IMR-90 (cell line): ENCODE measurements at regions not wholly inside any gene's neighbourhood (a gene's known extent, or its start where the extent isn't known, plus 50 kb on each side); places are given as distances from the start of the nearest gene placed in this dataset.

Experiments
- ATAC-seq: fragments of 200-7000 bp; cut with Tn5 transposase; 2 replicates; pipeline ENCODE4 v1.9.1; 2020; ENCODE audit warnings: low read depth, mild to moderate bottlenecking, moderate library complexity
- BruUV-seq: library from RNA; stranded (reverse); fragments of 400-500 nt; replicated peaks from 2 replicates; lab custom pipeline; 2021; lab: Mats Ljungman, UMichigan
- CTCF ChIA-PET: fragments of 300-600 bp; formaldehyde crosslinking; extraction: SDS; loops from one replicate; lab custom pipeline; 2021; ENCODE audit warnings: antibody characterized with exemption; lab: Yijun Ruan, JAX
- POLR2A ChIA-PET: fragments of 300-600 bp; sonication (Branson Sonifier 250); formaldehyde crosslinking; loops from one replicate; lab custom pipeline; 2022; ENCODE audit warnings: antibody characterized with exemption; ENCODE audit not compliant: unreplicated experiment; lab: Charles Lee
- DNase-seq: peaks from one replicate; pipeline ENCODE4 v3.0.0; 2013
- H2AFZ ChIP-seq: replicated peaks from 2 replicates; pipeline ENCODE3; 2013; ENCODE audit warnings: low read length, mild to moderate bottlenecking; ENCODE audit not compliant: poor library complexity
- H2AK5ac ChIP-seq: 2 replicates; pipeline ENCODE4 v1.6.1; 2013; ENCODE audit warnings: low read depth, low read length, inconsistent platforms
- H2AK9ac ChIP-seq: replicated peaks from 2 replicates; pipeline ENCODE3; 2013; ENCODE audit warnings: mild to moderate bottlenecking, low read depth, low read length, moderate library complexity; ENCODE audit not compliant: poor library complexity
- H2BK120ac ChIP-seq: 2 replicates; pipeline ENCODE4 v1.6.1; 2013; ENCODE audit warnings: low read depth, low read length, inconsistent platforms
- H2BK15ac ChIP-seq: 3 replicates; pipeline ENCODE4 v1.6.1; 2013; ENCODE audit warnings: low read depth, low read length, inconsistent platforms
- H2BK20ac ChIP-seq: 2 replicates; pipeline ENCODE4 v1.6.1; 2013; ENCODE audit warnings: low read depth, mild to moderate bottlenecking, inconsistent platforms, low read length, moderate library complexity
- H2BK5ac ChIP-seq: 2 replicates; pipeline ENCODE4 v1.6.1; 2013; ENCODE audit warnings: mild to moderate bottlenecking, low read depth, low read length, inconsistent platforms; ENCODE audit not compliant: poor library complexity, severe bottlenecking
- H3K14ac ChIP-seq: replicated peaks from 2 replicates; pipeline ENCODE4 v1.6.1; 2013; ENCODE audit warnings: low read depth, low read length, inconsistent platforms
- H3K18ac ChIP-seq: 2 replicates; pipeline ENCODE4 v1.6.1; 2013; ENCODE audit warnings: low read depth, low read length, control low read depth
- H3K23ac ChIP-seq: 2 replicates; pipeline ENCODE4 v1.6.1; 2013; ENCODE audit warnings: low read depth, low read length, inconsistent platforms
- H3K27ac ChIP-seq: 2 replicates; pipeline ENCODE4 v1.5.1; 2013; ENCODE audit warnings: mild to moderate bottlenecking, control low read depth, low read length; ENCODE audit not compliant: insufficient read depth
- H3K27me3 ChIP-seq: 2 replicates; pipeline ENCODE4 v1.6.1; 2013; ENCODE audit warnings: low read length; ENCODE audit not compliant: control insufficient read depth, insufficient read depth
- H3K36me3 ChIP-seq: 2 replicates; pipeline ENCODE4 v1.6.1; 2013; ENCODE audit warnings: low read length, mixed read lengths; ENCODE audit not compliant: control insufficient read depth, insufficient read depth
- H3K4ac ChIP-seq: 2 replicates; pipeline ENCODE4 v1.6.1; 2013; ENCODE audit warnings: low read depth, low read length, inconsistent platforms
- H3K4me1 ChIP-seq: 2 replicates; pipeline ENCODE4 v1.6.1; 2013; ENCODE audit warnings: low read length, mixed read lengths; ENCODE audit not compliant: control insufficient read depth, insufficient read depth
- H3K4me2 ChIP-seq: 2 replicates; pipeline ENCODE4 v1.6.1; 2013; ENCODE audit warnings: low read depth, mild to moderate bottlenecking, control low read depth, low read length, moderate library complexity
- H3K4me3 ChIP-seq: 2 replicates; pipeline ENCODE4 v1.5.1; 2013; ENCODE audit warnings: low read depth, mild to moderate bottlenecking, control low read depth, low read length, moderate library complexity; ENCODE audit not compliant: insufficient read depth
- H3K56ac ChIP-seq: 2 replicates; pipeline ENCODE4 v1.6.1; 2013; ENCODE audit warnings: low read length, inconsistent platforms; ENCODE audit not compliant: insufficient read depth; ENCODE audit errors: extremely low read depth
- H3K79me1 ChIP-seq, 2 experiments: 2 replicates each; pipeline ENCODE4 v1.6.1; 2013; ENCODE audit warnings: low read length in 2 of 2, inconsistent platforms in 1 of 2, low read depth in 1 of 2
- H3K9ac ChIP-seq: 2 replicates; pipeline ENCODE4 v1.6.1; 2013; ENCODE audit warnings: low read depth, low read length, control low read depth
- H3K9me1 ChIP-seq: 2 replicates; pipeline ENCODE4 v1.6.1; 2013; ENCODE audit warnings: low read length, inconsistent platforms; ENCODE audit not compliant: insufficient read depth
- H3K9me3 ChIP-seq: 2 replicates; pipeline ENCODE4 v1.6.1; 2013; ENCODE audit warnings: low read length; ENCODE audit not compliant: control insufficient read depth, insufficient read depth
- H4K20me1 ChIP-seq: 2 replicates; pipeline ENCODE4 v1.6.1; 2013; ENCODE audit warnings: low read length, inconsistent platforms; ENCODE audit not compliant: insufficient read depth
- H4K5ac ChIP-seq: 2 replicates; pipeline ENCODE4 v1.6.1; 2013; ENCODE audit warnings: mild to moderate bottlenecking, low read depth, low read length, control low read depth
- H4K8ac ChIP-seq, 2 experiments: 2 replicates each; pipeline ENCODE4 v1.6.1; 2013; ENCODE audit warnings: low read depth in 2 of 2, low read length in 2 of 2, control low read depth in 1 of 2, inconsistent platforms in 1 of 2
- H4K91ac ChIP-seq: 2 replicates; pipeline ENCODE4 v1.6.1; 2013; ENCODE audit warnings: low read depth, low read length, inconsistent platforms; ENCODE audit not compliant: insufficient read depth
- CEBPB ChIP-seq: IDR thresholded peaks from 2 replicates; pipeline ENCODE4 v1.6.1; 2012; ENCODE audit warnings: low read depth, low read length, improper control_type of control experiment
- FOS ChIP-seq: fragments of 150-350 bp; IDR thresholded peaks from 2 replicates; pipeline ENCODE4 v1.6.1; 2016; ENCODE audit warnings: low read depth, low read length
- MAFK ChIP-seq: IDR thresholded peaks from 2 replicates; pipeline ENCODE4 v1.6.1; 2012; ENCODE audit warnings: low read depth, low read length, improper control_type of control experiment
- POLR2A ChIP-seq: IDR thresholded peaks from 2 replicates; pipeline ENCODE4 v1.6.1; 2012; ENCODE audit warnings: mild to moderate bottlenecking, low read depth, low read length
- SMC3 ChIP-seq: fragments of 150-350 bp; IDR thresholded peaks from 2 replicates; pipeline ENCODE4 v1.6.1; 2016; ENCODE audit warnings: low read depth, mild to moderate bottlenecking, antibody characterized with exemption, low read length, moderate library complexity
- WGBS, 2 experiments: methylation state at CpG; one replicate each; pipeline versions ENCODE4 v1.1.5 to v1.1.7; 2013; ENCODE audit warnings: missing lambda C conversion rate in 2 of 2; ENCODE audit not compliant: insufficient read length in 1 of 2; ENCODE audit errors: extremely low coverage in 2 of 2; 5-methylcytosine and 5-hydroxymethylcytosine counted together
- dilution Hi-C: fragments of 300-500 bp; cut with HindIII; formaldehyde crosslinking; loops from one replicate; pipeline ENCODE4 v1.14.3; 2018; ENCODE audit warnings: low sequenced_read_pairs; ENCODE audit not compliant: unreplicated experiment
- in situ Hi-C: fragments of 300-500 bp; cut with MboI; formaldehyde crosslinking; loops from 3 replicates; pipeline ENCODE4 v1.14.3; 2019; ENCODE audit warnings: low sequenced_read_pairs, inconsistent platforms, mixed read lengths
- intact Hi-C: fragments of 100-400 bp; cut with micrococcal nuclease; formaldehyde crosslinking; loops from 2 replicates; pipeline ENCODE4 v1.10.0; 2022

GRCh38 chr2:226312155-226312554 lies 487.5 kb downstream of the IRS1 start:
- DNase-seq (peak; percentile 31), ATAC-seq (peak; percentile 42; the same call in 1 of the 2 replicates)
- no peak for TF ChIP-seq SMC3
- no peak for TF ChIP-seq POLR2A
- no peak for TF ChIP-seq MAFK
- TF ChIP-seq CEBPB, result peak; percentile 16; the same call in 1 of the 2 replicates
- no peak for TF ChIP-seq FOS
- intact Hi-C loops (no loop called here), dilution Hi-C loops (no loop called here), in situ Hi-C loops (no loop called here)
- Histone ChIP-seq H3K14ac (0 out of 2 replicates have a peak overlapping the region, but pooled peaks have one; percentile 28), H2BK5ac (no peak overlapping the region), H3K9me1 (no peaks in the 10 kb centered on the region), H2BK20ac (no peak overlapping the region), H4K5ac (peak overlapping the region; percentile 34; the same call in 1 of the 2 replicates), H3K27ac (peak overlapping the region; percentile 30; the same call in 1 of the 2 replicates), H4K91ac (0 out of 2 replicates have a peak overlapping the region, but pooled peaks have one; percentile 12), H2AK5ac (no peak overlapping the region), H3K27me3 (no peaks in the 10 kb centered on the region), H2BK120ac (0 out of 2 replicates have a peak overlapping the region, but pooled peaks have one; percentile 3), H3K18ac (peak overlapping the region; percentile 45; the same call in 1 of the 2 replicates), H3K79me1 (no peaks in the 10 kb centered on the region), H3K36me3 (no peaks in the 10 kb centered on the region), H2AFZ (no peak overlapping the region), H3K9me3 (no peaks in the 10 kb centered on the region), H4K20me1 (no peaks in the 10 kb centered on the region), H2AK9ac (no peak overlapping the region), H3K56ac (no peak overlapping the region), H2BK15ac (no peak overlapping the region), H4K8ac (no peak overlapping the region), H3K4me2 (no peak overlapping the region), H3K9ac (no peak overlapping the region), H3K23ac (no peak overlapping the region), H3K4me1 (peaks cover 5% of the 10 kb centered on the region; the same call in 1 of the 2 replicates), H3K4ac (no peak overlapping the region), H3K4me3 (no peak overlapping the region)
- ChIA-PET CTCF (no interaction called here), POLR2A (no interaction called here)
- WGBS, 2 experiments, result no CpG with 5 or more reads among the region's 5 CpGs
- no TSS peak for BruUV-seq
